ENCODE measurements at regions not wholly inside any gene's neighbourhood (a gene's known extent, or its start where the extent isn't known, plus 50 kb on each side); places are given as distances from the start of the nearest gene placed in this dataset.
A peak's percentile ranks its signal among the peaks of the same experiment; 100 is the strongest.

GRCh38 chr12:131312793-131313545 lies 359.3 kb downstream of the ADGRD1 start:
- no peak overlapping the region for H3K56ac ChIP-seq (replicated peaks; ENCODE audit: insufficient read length, low read depth, low read length)
- no peak overlapping the region for H2BK20ac ChIP-seq (ENCODE audit: low read length)
- WGBS, 2 experiments (ENCODE audit: extremely low coverage in 1 of 2, insufficient coverage in 1 of 2, insufficient read length in 1 of 2, insufficient replicate concordance in 2 of 2, low coverage in 1 of 2, low lambda C conversion rate in 2 of 2, missing lambda C conversion rate in 1 of 2), result 88% methylated on average over 10 of the region's 13 CpGs; no CpG with 5 or more reads in 1 of the 2 experiments
- no peaks in the 10 kb centered on the region for H4K20me1 ChIP-seq (replicated peaks in 1 of 2; ENCODE audit: control insufficient read depth in 1 of 2, insufficient read depth in 2 of 2, low read length in 2 of 2)
- H3K79me2 ChIP-seq (ENCODE audit: control insufficient read depth in 1 of 2, insufficient read depth in 2 of 2, low read length in 2 of 2), result no peaks in the 10 kb centered on the region
- H3K23ac ChIP-seq (ENCODE audit: insufficient read length), result no peak overlapping the region
- ChIA-PET POLR2A (ENCODE audit: partially characterized antibody) (interaction anchor here (0.6 kb wide), 1 partner anchor 76 kb away, joined by 3 read pairs; no protein-coding TSS in a partner anchor), CTCF (ENCODE audit: partially characterized antibody) (no interaction called here)
- peak in 1 of 2 experiments; percentile 30 for DNase-seq (ENCODE audit: low read depth in 1 of 2, low spot score in 2 of 2)
- H4K91ac ChIP-seq (replicated peaks; ENCODE audit: insufficient read length, low read length), result no peak overlapping the region
- H2BK12ac ChIP-seq (ENCODE audit: low read depth, low read length), result no peak overlapping the region
- FAIRE-seq, result no peak
- H3K27ac ChIP-seq (ENCODE audit: low read depth, low read length), result no peak overlapping the region
- H2AFZ ChIP-seq (ENCODE audit: low read length), result no peak overlapping the region
- H2BK5ac ChIP-seq (ENCODE audit: low read depth, low read length), result no peak overlapping the region
- no peak overlapping the region for H3K4ac ChIP-seq (replicated peaks; ENCODE audit: insufficient read length, low read depth, low read length)
- no peaks in the 10 kb centered on the region for H3K36me3 ChIP-seq (ENCODE audit: control insufficient read depth in 2 of 4, insufficient read depth in 4 of 4, low read length in 3 of 4)
- no peak overlapping the region for H4K5ac ChIP-seq (ENCODE audit: insufficient read length, low read depth, low read length)
- H4K8ac ChIP-seq (ENCODE audit: extremely low read depth, insufficient read depth, low read length), result no peak overlapping the region
- no peak overlapping the region for H3K14ac ChIP-seq (ENCODE audit: insufficient read length)
- no peaks in the 10 kb centered on the region for H3K79me1 ChIP-seq (ENCODE audit: low read depth, low read length)
- H3K23me2 ChIP-seq (ENCODE audit: low read depth, low read length), result peaks cover 10% of the 10 kb centered on the region; the same call in 1 of the 2 replicates
- no peak overlapping the region for H2BK15ac ChIP-seq (ENCODE audit: low read length)
- no peak overlapping the region for H3K9ac ChIP-seq (replicated peaks in 1 of 4; ENCODE audit: extremely low read depth in 1 of 4, low read depth in 3 of 4, low read length in 3 of 4)
- H2AK5ac ChIP-seq (ENCODE audit: low read depth, low read length), result no peak overlapping the region
- no peak overlapping the region for H2BK120ac ChIP-seq (replicated peaks; ENCODE audit: low read depth, low read length)
- no peak overlapping the region for H3K4me2 ChIP-seq (ENCODE audit: insufficient read depth in 1 of 2, low read depth in 2 of 2, low read length in 2 of 2)
- H3K18ac ChIP-seq (ENCODE audit: extremely low read depth, low read length), result no peak overlapping the region
- H3K27me3 ChIP-seq (replicated peaks in 1 of 4; ENCODE audit: control insufficient read depth in 3 of 4, extremely low read depth in 1 of 4, insufficient read depth in 3 of 4, low read length in 3 of 4), result no peaks in the 10 kb centered on the region
- peaks cover 0 to 13% (median 5%) of the 10 kb centered on the region in 4 experiments; a peak in 5 of 7 replicates for H3K4me1 ChIP-seq (replicated peaks in 1 of 4; ENCODE audit: control insufficient read depth in 3 of 4, insufficient read depth in 4 of 4, low read length in 3 of 4)
- peaks cover 0 to 3% of the 10 kb centered on the region in 2 experiments; a peak in 3 of 4 replicates for H3K9me3 ChIP-seq (ENCODE audit: insufficient read depth in 2 of 2, low read depth in 1 of 2, low read length in 1 of 2)
- no peak overlapping the region for H3K4me3 ChIP-seq (ENCODE audit: extremely low read depth in 1 of 4, insufficient read depth in 2 of 4, low read depth in 3 of 4, low read length in 4 of 4)
- TF ChIP-seq CHD2 (IDR thresholded peaks at IDR 0.05; ENCODE audit: low read length) (no peak), EZH2 (IDR thresholded peaks at IDR 0.05; ENCODE audit: low read depth, low read length, severe bottlenecking) (no peak), BCL11A (IDR thresholded peaks at IDR 0.05; ENCODE audit: low read depth in 2 of 2, low read length in 2 of 2) (no peak), TAF1 (IDR thresholded peaks at IDR 0.05; ENCODE audit: low read depth, low read length) (no peak), HDAC2 (IDR thresholded peaks at IDR 0.05; ENCODE audit: borderline replicate concordance in 1 of 2, low read depth in 2 of 2, low read length in 2 of 2) (no peak), RXRA (IDR thresholded peaks at IDR 0.05; ENCODE audit: insufficient read depth, low read depth, low read length) (no peak), CTCF (IDR thresholded peaks at IDR 0.05; ENCODE audit: control extremely low read depth in 1 of 3, insufficient read depth in 1 of 3, low read depth in 1 of 3, low read length in 3 of 3) (no peak), JUN (IDR thresholded peaks at IDR 0.05; ENCODE audit: low read depth, low read length) (no peak), RNF2 (IDR thresholded peaks at IDR 0.05; ENCODE audit: borderline replicate concordance, low read depth, low read length, missing control alignments, poor library complexity, severe bottlenecking) (no peak)

Measured in H1 (cell line).